DMS79 (cell line): ENCODE measurements at regions not wholly inside any gene's neighbourhood (a gene's known extent, or its start where the extent isn't known, plus 50 kb on each side); places are given as distances from the start of the nearest gene placed in this dataset.
"Not testable (repeated sequence)": the region's sequence is repeated elsewhere in the genome, so short reads cannot be mapped to it uniquely, and the experiment has no call there.

Experiments
- DNase-seq: peaks from one replicate; lab custom pipeline; 2025; lab: John Stamatoyannopoulos, UW

GRCh38 chr14:30266290-30266689 is 292.7 kb upstream of the G2E3 start:
- DNase-seq, result no peak

GRCh38 chr14:30267141-30267540 is 291.8 kb upstream of the G2E3 start:
- no peak for DNase-seq

GRCh38 chr14:30270200-30271161 is 288.5 kb upstream of the G2E3 start:
- DNase-seq, result no peak

- DNase-seq, result no peak
Measured at GRCh38 chr14:30271811-30272323, 287.1 kb upstream of the G2E3 start.

- DNase-seq, result no peak
Measured at GRCh38 chr14:30272848-30273832, 285.8 kb upstream of the G2E3 start.

GRCh38 chr14:30275604-30276003 is 283.4 kb upstream of the G2E3 start:
- no peak for DNase-seq

- no peak for DNase-seq
Measured at GRCh38 chr14:30277268-30277667, 281.7 kb upstream of the G2E3 start.

GRCh38 chr14:30278856-30279255 is 280.1 kb upstream of the G2E3 start:
- DNase-seq, result not testable (repeated sequence)

- DNase-seq, result no peak
Measured at GRCh38 chr14:30283822-30284446, 275.0 kb upstream of the G2E3 start.

- no peak for DNase-seq
Measured at GRCh38 chr14:30284808-30285207, 274.1 kb upstream of the G2E3 start.

- no peak for DNase-seq
Measured at GRCh38 chr14:30287579-30288445, 271.1 kb upstream of the G2E3 start.

GRCh38 chr14:30290001-30290400 is 269.0 kb upstream of the G2E3 start:
- DNase-seq, result peak; percentile 54

- no peak for DNase-seq
Measured at GRCh38 chr14:30291216-30291615, 267.7 kb upstream of the G2E3 start.

GRCh38 chr14:30292541-30292940 is 266.4 kb upstream of the G2E3 start:
- no peak for DNase-seq

- DNase-seq, result peak; percentile 90
Measured at GRCh38 chr14:30295980-30296379, 263.0 kb upstream of the G2E3 start.

GRCh38 chr14:30296931-30297405 is 262.0 kb upstream of the G2E3 start:
- peak; percentile 14 for DNase-seq

- peak; percentile 96 for DNase-seq
Measured at GRCh38 chr14:30297876-30298795, 260.8 kb upstream of the G2E3 start.

- no peak for DNase-seq
Measured at GRCh38 chr14:30299915-30300314, 259.0 kb upstream of the G2E3 start.

- no peak for DNase-seq
Measured at GRCh38 chr14:30303350-30303749, 255.6 kb upstream of the G2E3 start.

GRCh38 chr14:30305346-30305745 is 253.6 kb upstream of the G2E3 start:
- no peak for DNase-seq
